Uterus (tissue), 2 donors: ENCODE measurements at regions not wholly inside any gene's neighbourhood (a gene's known extent, or its start where the extent isn't known, plus 50 kb on each side); places are given as distances from the start of the nearest gene placed in this dataset.

Source experiments
- POLR2A ChIP-seq, 2 donors: fragments of 450-650 bp; IDR thresholded peaks; one replicate each; pipeline ENCODE4 v1.6.1; 2016; ENCODE audit warnings: antibody characterized with exemption in 2 of 2, mild to moderate bottlenecking in 1 of 2, moderate library complexity in 1 of 2
- TF ChIP-seq, protein P1 (sequence below), 4 experiments: fragments of 200-600 bp in 2 of 4; fragments of 450-650 bp in 2 of 4; sonication (generic) in 2 of 4; IDR thresholded peaks; one replicate each; pipeline ENCODE4 v1.5.1; 2016 to 2019; ENCODE audit warnings: antibody characterized with exemption in 4 of 4, mild to moderate bottlenecking in 2 of 4, moderate library complexity in 1 of 4

DNA sequence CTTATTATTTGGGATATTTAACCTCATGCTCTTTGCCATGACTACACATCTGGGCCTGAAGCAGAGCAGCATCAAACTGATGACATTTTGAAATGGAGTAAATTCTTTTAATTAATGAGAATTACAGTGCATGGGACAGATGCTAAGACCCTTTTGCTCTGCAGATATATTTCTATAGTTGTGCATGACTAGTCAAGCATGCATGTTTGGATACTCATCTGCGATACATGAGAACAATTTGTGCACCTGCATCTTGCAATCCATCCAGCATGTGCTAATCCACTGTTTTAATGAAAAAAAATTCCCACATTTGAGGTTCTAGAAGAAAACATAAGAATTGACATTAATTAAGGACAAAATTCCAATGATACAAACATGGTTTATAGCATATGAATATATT is 1047.6 kb upstream of the ACO1 start:
- TF ChIP-seq, protein P1, sequence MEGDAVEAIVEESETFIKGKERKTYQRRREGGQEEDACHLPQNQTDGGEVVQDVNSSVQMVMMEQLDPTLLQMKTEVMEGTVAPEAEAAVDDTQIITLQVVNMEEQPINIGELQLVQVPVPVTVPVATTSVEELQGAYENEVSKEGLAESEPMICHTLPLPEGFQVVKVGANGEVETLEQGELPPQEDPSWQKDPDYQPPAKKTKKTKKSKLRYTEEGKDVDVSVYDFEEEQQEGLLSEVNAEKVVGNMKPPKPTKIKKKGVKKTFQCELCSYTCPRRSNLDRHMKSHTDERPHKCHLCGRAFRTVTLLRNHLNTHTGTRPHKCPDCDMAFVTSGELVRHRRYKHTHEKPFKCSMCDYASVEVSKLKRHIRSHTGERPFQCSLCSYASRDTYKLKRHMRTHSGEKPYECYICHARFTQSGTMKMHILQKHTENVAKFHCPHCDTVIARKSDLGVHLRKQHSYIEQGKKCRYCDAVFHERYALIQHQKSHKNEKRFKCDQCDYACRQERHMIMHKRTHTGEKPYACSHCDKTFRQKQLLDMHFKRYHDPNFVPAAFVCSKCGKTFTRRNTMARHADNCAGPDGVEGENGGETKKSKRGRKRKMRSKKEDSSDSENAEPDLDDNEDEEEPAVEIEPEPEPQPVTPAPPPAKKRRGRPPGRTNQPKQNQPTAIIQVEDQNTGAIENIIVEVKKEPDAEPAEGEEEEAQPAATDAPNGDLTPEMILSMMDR (IDR thresholded peaks at IDR 0.05), result no peak
- no peak for TF ChIP-seq POLR2A (IDR thresholded peaks at IDR 0.05)
